Fibroblast of lung (primary cell): ENCODE measurements at regions not wholly inside any gene's neighbourhood (a gene's known extent, or its start where the extent isn't known, plus 50 kb on each side); places are given as distances from the start of the nearest gene placed in this dataset.

Experiments
- DNase-seq, 2 donors: peaks; one replicate each; pipeline versions ENCODE4 v3.0.0 to v3.0.0-alpha.2; 2010; ENCODE audit warnings: low read depth in 2 of 2
- H2AFZ ChIP-seq: 2 replicates; pipeline ENCODE4 v1.5.1; 2012; ENCODE audit warnings: low read length, control low read depth, inconsistent platforms
- H3K27ac ChIP-seq: 2 replicates; pipeline ENCODE4 v1.5.1; 2011; ENCODE audit warnings: low read length, control low read depth; ENCODE audit not compliant: insufficient read depth
- H3K27me3 ChIP-seq: 2 replicates; pipeline ENCODE4 v1.5.1; 2011; ENCODE audit warnings: mild to moderate bottlenecking, low read length; ENCODE audit not compliant: control insufficient read depth, insufficient read depth
- H3K36me3 ChIP-seq: 2 replicates; pipeline ENCODE4 v1.5.1; 2011; ENCODE audit warnings: low read length; ENCODE audit not compliant: control insufficient read depth, insufficient read depth
- H3K4me1 ChIP-seq: 2 replicates; pipeline ENCODE4 v1.5.1; 2011; ENCODE audit warnings: low read length; ENCODE audit not compliant: control insufficient read depth, insufficient read depth; ENCODE audit errors: extremely low read depth
- H3K4me2 ChIP-seq: 2 replicates; pipeline ENCODE4 v1.5.1; 2011; ENCODE audit warnings: low read length, control low read depth; ENCODE audit not compliant: insufficient read depth; ENCODE audit errors: extremely low read depth
- H3K4me3 ChIP-seq, 4 experiments: fragments of 200-600 bp in 1 of 4; sonication (generic) in 1 of 4; replicated peaks in 1 of 4; 2 replicates each; pipeline ENCODE4 v1.5.1; 2011 to 2016; ENCODE audit warnings: low read length in 4 of 4, low read depth in 3 of 4, mild to moderate bottlenecking in 3 of 4, control low read depth in 2 of 4, inconsistent platforms in 1 of 4, mixed read lengths in 1 of 4; ENCODE audit not compliant: insufficient read depth in 1 of 4; ENCODE audit errors: control extremely low read depth in 1 of 4
- H3K79me2 ChIP-seq: 2 replicates; pipeline ENCODE4 v1.5.1; 2012; ENCODE audit warnings: mild to moderate bottlenecking, low read length, inconsistent platforms; ENCODE audit not compliant: control insufficient read depth, insufficient read depth
- H3K9ac ChIP-seq: 2 replicates; pipeline ENCODE4 v1.5.1; 2011; ENCODE audit warnings: mild to moderate bottlenecking, low read length, control low read depth; ENCODE audit not compliant: insufficient read depth
- H3K9me3 ChIP-seq: 2 replicates; pipeline ENCODE4 v1.5.1; 2012; ENCODE audit warnings: low read depth, low read length; ENCODE audit not compliant: control insufficient read depth, insufficient read depth
- H4K20me1 ChIP-seq: 2 replicates; pipeline ENCODE4 v1.5.1; 2011; ENCODE audit warnings: low read length; ENCODE audit not compliant: control insufficient read depth, insufficient read depth; ENCODE audit errors: extremely low read depth
- CTCF ChIP-seq, 2 donors: IDR thresholded peaks in 1 of 2; conservative IDR thresholded peaks in 1 of 2; 1 replicate in 1 of 2; 2 replicates in 1 of 2; pipeline ENCODE4 v1.5.1; 2011 to 2012; ENCODE audit warnings: low read length in 2 of 2, control low read depth in 1 of 2, inconsistent platforms in 1 of 2, low read depth in 1 of 2, mild to moderate bottlenecking in 1 of 2
- EZH2 ChIP-seq: IDR thresholded peaks from 2 replicates; pipeline ENCODE4 v1.5.1; 2012; ENCODE audit warnings: low read length, control low read depth, mild to moderate bottlenecking; ENCODE audit errors: missing control alignments

- H4K20me1 ChIP-seq, result no peaks in the 10 kb centered on the region
- peaks cover 4% of the 10 kb centered on the region for H3K4me1 ChIP-seq
- no peak for TF ChIP-seq CTCF (conservative IDR thresholded peaks at IDR 0.05 in 1 of 2, IDR thresholded peaks at IDR 0.05 in 1 of 2; ENCODE audit: low read depth in 1 of 2, low read length in 2 of 2)
- TF ChIP-seq EZH2, result no peak
- no peak overlapping the region for H3K9ac ChIP-seq
- no peak overlapping the region for H3K4me2 ChIP-seq
- no peaks in the 10 kb centered on the region for H3K36me3 ChIP-seq
- no peak overlapping the region for H3K4me3 ChIP-seq
- no peaks in the 10 kb centered on the region for H3K79me2 ChIP-seq
- H3K27ac ChIP-seq, result no peak overlapping the region
- no peak for DNase-seq
- H3K9me3 ChIP-seq, result no peaks in the 10 kb centered on the region
- no peaks in the 10 kb centered on the region for H3K27me3 ChIP-seq
- H2AFZ ChIP-seq, result no peak overlapping the region
These were observed 112.4 kb upstream of the SALL4 start for GRCh38 chr20:51914758-51915157.

GRCh38 chr20:51910321-51911050 is 108.2 kb upstream of the SALL4 start:
- H3K4me2 ChIP-seq, result peak overlapping the region; percentile 25
- H4K20me1 ChIP-seq, result no peaks in the 10 kb centered on the region
- H3K27me3 ChIP-seq, result no peaks in the 10 kb centered on the region
- no peak overlapping the region for H3K9ac ChIP-seq
- DNase-seq, result peak in 1 of 2 donors; percentile 75
- TF ChIP-seq EZH2 (no peak), CTCF (conservative IDR thresholded peaks at IDR 0.05 in 1 of 2, IDR thresholded peaks at IDR 0.05 in 1 of 2; ENCODE audit: low read depth in 1 of 2, low read length in 2 of 2) (no peak)
- no peaks in the 10 kb centered on the region for H3K36me3 ChIP-seq
- H3K79me2 ChIP-seq, result no peaks in the 10 kb centered on the region
- H3K4me1 ChIP-seq, result peaks cover 4% of the 10 kb centered on the region
- H3K9me3 ChIP-seq, result no peaks in the 10 kb centered on the region
- H3K4me3 ChIP-seq, result no peak overlapping the region
- no peak overlapping the region for H3K27ac ChIP-seq
- no peak overlapping the region for H2AFZ ChIP-seq

GRCh38 chr20:51906679-51907078 is 104.4 kb upstream of the SALL4 start:
- no peak overlapping the region for H3K9ac ChIP-seq
- no peaks in the 10 kb centered on the region for H3K36me3 ChIP-seq
- DNase-seq, result no peak
- no peaks in the 10 kb centered on the region for H4K20me1 ChIP-seq
- TF ChIP-seq CTCF (conservative IDR thresholded peaks at IDR 0.05 in 1 of 2, IDR thresholded peaks at IDR 0.05 in 1 of 2; ENCODE audit: low read depth in 1 of 2, low read length in 2 of 2), result no peak
- no peak for TF ChIP-seq EZH2
- no peaks in the 10 kb centered on the region for H3K27me3 ChIP-seq
- no peaks in the 10 kb centered on the region for H3K79me2 ChIP-seq
- H3K4me1 ChIP-seq, result peaks cover 4% of the 10 kb centered on the region
- H3K4me2 ChIP-seq, result no peak overlapping the region
- H3K4me3 ChIP-seq, result no peak overlapping the region
- H3K9me3 ChIP-seq, result no peaks in the 10 kb centered on the region
- H3K27ac ChIP-seq, result no peak overlapping the region
- no peak overlapping the region for H2AFZ ChIP-seq
